ENCODE measurements at regions not wholly inside any gene's neighbourhood (a gene's known extent, or its start where the extent isn't known, plus 50 kb on each side); places are given as distances from the start of the nearest gene placed in this dataset.
A peak's percentile ranks its signal among the peaks of the same experiment; 100 is the strongest.

GRCh38 chr6:90982581-90982980 lies 395.7 kb upstream of the MAP3K7 start:
- DNase-seq, result no peak

- no peak for DNase-seq
Measured at GRCh38 chr6:90982051-90982450, 395.2 kb upstream of the MAP3K7 start.

GRCh38 chr6:90978046-90978445 lies 391.2 kb upstream of the MAP3K7 start:
- DNase-seq, result no peak

GRCh38 chr6:90977513-90977912 lies 390.6 kb upstream of the MAP3K7 start:
- no peak for DNase-seq

GRCh38 chr6:90976341-90976740 lies 389.5 kb upstream of the MAP3K7 start:
- DNase-seq, result no peak

- DNase-seq, result no peak
Measured at GRCh38 chr6:90975741-90976140, 388.9 kb upstream of the MAP3K7 start.

- DNase-seq, result no peak
Measured at GRCh38 chr6:90973188-90973587, 386.3 kb upstream of the MAP3K7 start.

- DNase-seq, result no peak
Measured at GRCh38 chr6:90970672-90971071, 383.8 kb upstream of the MAP3K7 start.

GRCh38 chr6:90967471-90967870 lies 380.6 kb upstream of the MAP3K7 start:
- no peak for DNase-seq

- DNase-seq, result no peak
Measured at GRCh38 chr6:90960324-90960723, 373.5 kb upstream of the MAP3K7 start.

GRCh38 chr6:90955246-90955645 lies 368.4 kb upstream of the MAP3K7 start:
- no peak for DNase-seq

GRCh38 chr6:90953405-90954161 lies 366.7 kb upstream of the MAP3K7 start:
- no peak for DNase-seq

GRCh38 chr6:90952176-90952575 lies 365.3 kb upstream of the MAP3K7 start:
- DNase-seq, result no peak

GRCh38 chr6:90948540-90948939 lies 361.7 kb upstream of the MAP3K7 start:
- no peak for DNase-seq

GRCh38 chr6:90947184-90948064 lies 360.6 kb upstream of the MAP3K7 start:
- no peak for DNase-seq

- no peak for DNase-seq
Measured at GRCh38 chr6:90941885-90942284, 355.0 kb upstream of the MAP3K7 start.

- DNase-seq, result peak; percentile 26
Measured at GRCh38 chr6:90940812-90941481, 354.1 kb upstream of the MAP3K7 start.

- no peak for DNase-seq
Measured at GRCh38 chr6:90939906-90940305, 353.0 kb upstream of the MAP3K7 start.

GRCh38 chr6:90938122-90938521 lies 351.2 kb upstream of the MAP3K7 start:
- DNase-seq, result peak; percentile 16

- DNase-seq, result no peak
Measured at GRCh38 chr6:90936286-90936685, 349.4 kb upstream of the MAP3K7 start.

- no peak for DNase-seq
Measured at GRCh38 chr6:90934966-90935365, 348.1 kb upstream of the MAP3K7 start.

- no peak for DNase-seq
Measured at GRCh38 chr6:90934081-90934480, 347.2 kb upstream of the MAP3K7 start.

GRCh38 chr6:90932351-90932750 lies 345.5 kb upstream of the MAP3K7 start:
- DNase-seq, result no peak

- DNase-seq, result no peak
Measured at GRCh38 chr6:90928051-90928450, 341.2 kb upstream of the MAP3K7 start.
